Muscle of back (tissue), 3 donors: ENCODE measurements at regions not wholly inside any gene's neighbourhood (a gene's known extent, or its start where the extent isn't known, plus 50 kb on each side); places are given as distances from the start of the nearest gene placed in this dataset.

Experiments used
- DNase-seq, 3 donors: peaks; one replicate each; pipeline versions ENCODE4 v3.0.0 to v3.0.0-alpha.2; 2013

DNA sequence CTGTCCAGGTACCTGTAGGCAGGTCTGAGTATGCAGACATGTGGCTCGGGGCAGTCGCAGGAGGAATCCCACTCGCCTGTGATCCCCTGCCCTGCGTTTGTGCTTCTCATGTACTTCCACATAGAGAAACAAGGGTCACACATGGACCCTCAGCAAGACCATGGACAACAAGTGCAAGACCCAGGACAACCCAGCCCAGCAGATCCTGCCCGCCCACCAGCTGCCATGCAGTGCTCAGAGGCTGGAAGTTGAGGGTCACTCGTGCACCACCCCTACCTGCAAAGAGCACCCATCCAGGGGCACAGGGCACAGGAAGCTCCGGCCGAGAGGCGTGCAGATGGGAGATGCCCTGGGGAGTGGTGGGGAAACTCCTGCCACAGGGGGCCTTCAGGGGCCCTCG is 67.5 kb upstream of the C14orf180 start:
- no peak for DNase-seq

DNA sequence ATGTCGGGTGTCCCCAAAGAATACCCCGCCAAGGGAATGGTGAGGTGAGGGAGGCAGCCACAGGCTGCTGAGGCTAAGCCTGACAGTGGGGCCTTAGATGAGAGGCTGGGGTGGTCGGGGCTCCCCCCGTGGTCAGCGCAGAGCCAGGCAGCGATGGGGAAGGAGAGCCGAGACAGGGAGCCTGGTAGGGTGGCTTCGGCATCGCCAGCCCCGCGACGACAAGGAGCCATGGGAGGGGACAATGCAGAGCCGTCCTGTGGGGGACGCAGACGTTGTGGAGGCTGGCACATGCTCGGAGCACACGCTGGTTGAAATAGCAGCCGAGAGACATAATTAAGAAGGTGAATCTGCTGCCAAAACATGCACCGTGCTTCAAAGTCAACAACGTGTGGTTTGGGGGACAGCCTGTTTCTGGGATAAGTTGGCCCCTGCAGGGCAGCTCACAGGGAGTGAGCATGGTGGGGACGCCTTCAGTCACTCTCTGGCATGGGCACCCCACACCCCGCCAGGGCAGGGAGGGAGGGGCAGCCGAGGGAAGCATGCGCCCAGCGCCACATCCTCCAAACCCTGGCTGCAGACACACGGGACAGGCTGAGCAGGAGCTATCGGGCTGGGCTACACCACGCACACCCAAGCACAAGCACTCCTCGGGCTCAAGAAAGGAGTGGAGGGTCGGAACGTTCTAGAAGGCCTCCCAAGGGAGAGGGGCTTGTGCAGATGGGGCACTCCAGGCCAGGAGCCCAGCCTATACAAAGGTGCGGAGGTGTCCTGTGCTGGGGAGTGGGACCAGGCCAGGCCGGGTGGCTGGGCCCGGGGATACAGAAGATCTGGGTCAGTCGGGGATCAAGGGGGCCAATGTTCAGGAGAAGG is 66.6 kb upstream of the C14orf180 start:
- DNase-seq, result no peak

DNA sequence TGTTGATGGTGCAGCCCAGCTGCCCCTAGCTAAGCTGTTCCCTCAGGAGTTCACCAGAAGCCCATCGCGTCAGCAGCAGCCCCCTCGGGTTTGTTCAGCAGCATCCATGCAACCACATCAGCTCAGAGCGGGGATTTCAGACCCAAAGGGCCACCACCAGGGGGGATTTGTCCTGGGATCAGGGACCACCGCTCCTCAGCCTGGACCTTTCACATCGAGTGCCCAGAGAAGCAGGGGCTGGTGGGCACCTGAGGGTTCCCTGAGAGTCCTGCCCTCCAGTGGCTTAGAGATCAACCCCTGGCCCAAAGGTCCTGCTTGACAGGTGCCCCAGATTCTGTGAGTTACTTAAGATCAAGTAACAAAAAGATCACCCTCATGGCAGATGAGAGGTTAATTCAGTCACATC is 65.9 kb upstream of the C14orf180 start:
- no peak for DNase-seq

DNA sequence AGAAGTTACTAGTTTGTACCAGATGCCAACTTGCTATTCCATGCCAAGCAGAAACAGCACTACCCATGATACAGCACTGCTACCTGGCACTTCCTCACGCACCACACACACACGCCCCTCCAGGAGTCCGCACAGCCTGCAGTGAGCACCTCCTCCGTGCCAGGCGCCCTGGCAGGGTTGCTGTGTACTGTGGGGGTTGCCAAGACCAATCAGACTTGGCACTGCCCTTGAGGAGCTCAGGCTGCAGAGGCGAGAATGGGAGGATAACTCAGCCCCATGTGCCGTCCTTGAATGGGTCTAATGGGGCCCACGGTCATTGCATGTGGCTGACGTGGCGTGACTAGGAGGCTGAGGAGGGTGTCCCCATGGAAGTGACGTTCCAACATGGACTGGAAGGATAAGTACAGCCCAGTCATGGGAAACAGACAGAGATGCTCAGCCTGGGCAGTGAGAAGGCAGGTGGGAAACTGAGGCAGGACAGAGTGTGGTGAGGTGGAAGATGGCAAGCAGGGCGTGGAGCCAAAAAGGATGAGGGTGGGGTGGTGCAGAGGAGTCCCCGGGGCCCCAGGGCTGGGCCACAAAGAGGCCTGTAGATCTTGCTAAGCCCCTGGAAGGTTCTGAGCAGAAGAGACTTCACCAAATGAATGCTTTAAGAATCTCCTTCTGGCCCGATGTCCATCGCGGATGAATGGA is 65.3 kb upstream of the C14orf180 start:
- DNase-seq, result no peak

DNA sequence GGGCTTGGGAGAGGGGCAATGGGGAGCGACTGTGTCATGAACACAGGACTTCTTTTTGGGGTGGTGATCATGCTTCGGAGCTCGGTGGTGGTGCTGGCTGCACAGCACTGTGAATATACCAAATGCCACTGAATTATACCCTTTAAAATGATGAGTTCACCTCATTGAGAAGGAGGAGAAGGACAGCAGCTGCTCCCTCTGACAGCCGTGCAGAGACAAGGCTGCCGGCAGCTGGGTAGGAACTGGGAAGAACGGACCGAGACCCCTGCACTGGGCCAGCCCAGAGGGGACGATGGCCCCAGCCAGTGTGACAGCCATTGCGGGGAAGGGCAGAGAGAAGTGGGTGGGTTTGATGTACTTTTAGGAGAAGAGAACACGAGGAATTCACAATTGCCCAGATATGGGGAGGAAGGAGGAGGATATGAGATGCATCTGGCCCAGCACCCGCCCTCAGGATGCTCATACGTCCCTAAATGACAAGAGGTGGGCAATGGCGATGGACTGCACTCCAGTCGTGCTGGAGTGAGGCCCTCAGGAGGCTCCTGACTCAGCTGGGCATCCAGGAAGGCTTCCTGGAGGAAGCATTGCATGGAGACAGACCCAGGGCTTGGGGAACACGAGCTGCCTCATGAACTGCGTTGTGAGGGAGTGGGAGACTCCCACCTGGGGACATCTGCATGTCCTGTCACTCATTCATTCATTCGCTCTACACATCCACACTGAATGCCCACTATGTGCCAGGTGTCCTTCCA is 64.3 kb upstream of the C14orf180 start:
- no peak for DNase-seq

DNA sequence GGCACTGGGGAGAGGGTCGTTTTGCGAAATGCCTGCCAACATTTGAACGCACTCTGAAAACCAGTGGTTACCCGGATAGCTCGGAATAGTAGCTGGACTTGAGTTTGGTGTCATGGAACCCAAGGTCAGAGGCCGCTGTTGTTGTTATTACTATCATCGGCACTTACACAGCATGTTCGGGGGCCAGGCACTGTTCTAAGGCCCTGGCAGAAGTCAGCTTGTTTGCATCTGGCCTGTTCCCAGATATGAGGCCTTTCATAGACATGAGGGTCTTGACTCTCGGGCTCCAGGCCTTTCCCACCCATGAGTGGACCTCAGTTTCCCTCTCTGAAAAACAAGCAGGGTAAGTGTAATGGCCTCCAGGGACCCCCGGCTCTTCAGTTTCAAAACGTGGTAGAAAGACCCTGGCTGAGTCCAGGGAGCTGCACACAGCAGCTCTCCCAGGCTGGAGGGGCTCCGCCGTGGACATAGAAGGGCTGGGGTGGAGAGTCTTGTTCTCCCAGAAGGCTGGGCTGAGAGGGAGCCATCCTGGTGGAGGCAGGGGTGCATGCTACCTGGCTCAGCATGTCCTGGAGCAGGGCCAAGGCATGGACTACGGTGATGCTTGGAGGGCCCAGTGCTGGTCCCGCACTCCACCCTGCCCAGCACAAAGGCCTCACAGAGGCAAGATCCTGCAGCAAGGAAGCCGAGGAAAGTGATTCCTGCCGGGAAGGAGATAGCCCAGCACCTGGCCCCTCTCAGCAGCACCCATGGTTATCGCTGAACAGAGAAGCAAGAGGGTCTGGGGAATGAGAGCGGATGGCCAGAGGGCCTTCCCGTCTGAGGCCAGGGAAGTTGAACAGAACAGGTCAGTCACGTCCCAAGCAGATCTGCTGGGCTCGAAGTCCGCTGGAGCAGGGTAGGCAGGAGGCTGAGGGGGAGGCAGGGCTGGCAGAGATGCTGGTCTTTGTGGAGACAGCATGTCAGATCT is 63.5 kb upstream of the C14orf180 start:
- DNase-seq, result no peak

DNA sequence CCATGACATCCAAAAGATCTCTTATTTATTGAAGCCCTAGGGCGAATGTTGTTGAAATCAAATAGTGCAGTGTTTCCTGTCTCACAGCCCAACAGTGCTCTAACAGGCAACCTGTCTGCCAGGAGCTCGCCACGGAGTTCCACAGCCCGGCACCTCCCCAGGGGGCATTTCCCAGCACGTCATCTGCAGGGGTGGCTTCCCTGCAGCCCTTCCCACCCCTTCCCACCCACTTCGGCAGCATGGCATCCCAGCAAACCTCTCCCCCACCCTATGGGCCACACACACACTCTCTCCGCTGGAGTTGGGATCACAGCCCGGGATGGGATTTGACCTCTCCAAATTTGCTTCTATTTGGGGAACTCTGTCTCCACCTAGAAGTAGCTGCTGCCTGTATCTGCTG is 62.7 kb upstream of the C14orf180 start:
- DNase-seq, result no peak

DNA sequence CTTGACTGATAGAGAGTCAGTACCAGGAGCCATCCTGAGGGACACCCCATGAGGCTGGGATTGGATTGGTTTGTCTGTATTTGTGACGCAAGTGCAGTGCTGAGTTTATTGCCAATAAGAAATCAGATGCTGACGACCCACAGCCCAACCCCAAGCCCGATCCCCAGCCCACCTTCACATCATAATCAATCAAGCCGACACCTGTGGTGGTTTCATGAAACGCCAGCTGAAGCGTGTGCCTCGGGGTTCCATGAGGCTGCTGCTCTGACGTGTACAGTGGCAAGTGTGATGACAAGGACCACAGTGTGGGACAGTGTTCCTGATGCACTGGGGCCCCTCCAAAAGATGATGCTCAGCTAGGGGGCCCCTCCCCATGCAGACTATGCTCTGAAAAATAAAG is 62.1 kb upstream of the C14orf180 start:
- DNase-seq, result no peak

DNA sequence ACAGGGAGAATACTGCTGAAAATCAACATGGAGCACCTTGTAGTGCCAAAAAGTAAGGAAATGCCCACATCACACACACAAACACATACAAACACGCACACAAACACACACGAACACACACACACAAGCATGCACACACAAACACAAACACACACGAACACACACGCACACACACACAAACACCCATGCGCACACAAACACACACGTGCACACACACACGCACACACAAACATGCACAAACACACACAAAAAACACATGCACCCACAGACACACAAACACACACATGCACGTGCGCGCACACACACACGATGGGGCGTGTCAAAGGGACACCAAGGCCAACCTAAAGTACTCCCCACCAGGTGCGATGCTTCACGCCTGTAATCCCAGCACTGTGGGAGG is 61.7 kb upstream of the C14orf180 start:
- no peak for DNase-seq

DNA sequence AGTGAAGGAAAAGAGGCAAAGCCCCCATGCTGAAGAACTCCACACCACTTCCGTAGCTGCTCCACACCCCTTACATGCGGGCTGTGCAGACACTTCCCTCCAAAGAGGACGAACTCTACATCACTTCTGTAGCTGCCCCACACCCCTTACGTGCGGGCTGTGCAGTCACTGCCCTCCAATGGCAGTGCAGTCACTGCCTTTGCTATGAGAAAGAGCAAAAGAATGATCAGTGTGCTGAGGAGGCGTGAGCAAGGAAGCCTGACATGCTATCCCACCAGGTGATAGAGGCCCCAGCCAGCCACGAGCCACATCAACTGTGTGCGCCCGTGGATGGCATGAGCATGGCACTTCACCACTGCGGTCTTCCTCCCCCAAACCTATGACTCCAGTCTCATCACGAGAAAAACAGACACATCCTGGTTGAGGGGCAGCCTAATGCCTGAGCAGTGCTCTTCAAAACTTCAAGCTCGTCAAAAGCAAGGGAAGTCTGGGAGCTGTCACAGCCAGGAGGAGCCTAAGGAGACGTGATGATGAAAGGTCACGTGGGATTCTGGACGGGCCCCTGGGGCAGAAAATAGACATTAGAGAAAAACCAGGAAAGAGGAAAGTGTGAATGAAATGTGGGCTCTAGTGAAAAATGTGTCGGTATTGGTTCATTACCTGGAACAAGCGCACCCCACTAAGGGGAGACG is 60.8 kb upstream of the C14orf180 start:
- no peak for DNase-seq

DNA sequence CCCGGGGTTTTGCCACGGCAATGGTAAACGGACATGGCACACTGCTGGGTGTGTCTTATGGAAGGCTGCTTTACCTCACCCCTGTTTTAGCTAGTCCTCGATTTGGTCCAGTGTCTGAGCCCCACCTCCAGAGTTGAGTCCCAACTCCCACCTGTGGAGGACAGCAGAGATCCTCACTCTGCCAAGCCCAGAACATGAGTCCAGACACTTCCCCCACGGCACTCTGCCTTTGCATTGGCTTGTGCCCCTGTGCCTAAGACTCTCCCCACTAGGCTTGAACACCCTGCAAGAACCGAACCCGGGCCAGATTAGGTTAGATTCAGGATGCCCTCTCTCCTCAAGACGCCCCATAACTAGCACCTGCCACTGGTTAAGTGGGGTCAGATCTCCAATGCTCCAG is 59.8 kb upstream of the C14orf180 start:
- DNase-seq, result no peak

DNA sequence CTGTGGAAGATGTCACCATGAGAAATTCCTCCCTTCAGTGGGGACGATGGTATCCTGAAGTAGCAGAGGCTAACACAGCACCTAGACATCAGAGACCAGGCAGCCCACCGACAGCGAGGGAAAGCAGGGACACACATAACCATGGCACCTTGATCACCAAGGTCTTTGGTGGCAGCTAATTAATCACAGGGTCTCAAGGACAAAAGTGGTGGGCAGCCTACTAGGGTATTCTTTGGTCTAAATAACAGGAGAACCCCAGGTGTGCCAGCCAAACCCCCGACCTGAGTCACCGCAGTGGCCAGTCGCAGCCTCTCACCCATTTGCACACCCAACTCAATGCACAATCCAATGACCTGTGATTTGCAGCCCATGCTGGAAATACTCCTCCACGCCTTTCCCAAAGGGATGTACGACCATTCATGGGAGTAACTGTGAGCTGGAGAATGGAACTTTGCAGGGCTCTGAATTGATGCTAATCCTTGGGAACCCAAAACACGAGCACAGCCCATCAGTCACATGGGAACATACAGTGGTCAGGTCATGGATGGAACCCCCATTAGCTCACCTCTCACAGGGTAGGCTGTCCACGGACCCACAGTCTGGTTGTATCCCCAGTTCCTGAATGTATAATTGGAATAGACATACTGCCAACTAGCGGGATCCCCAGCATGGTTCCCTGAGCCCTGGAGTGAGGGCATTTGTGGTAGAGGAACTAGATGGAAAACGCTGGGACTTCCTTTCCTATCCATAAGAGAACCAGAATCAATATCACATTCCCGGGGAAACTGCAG is 58.7 kb upstream of the C14orf180 start:
- DNase-seq, result no peak

DNA sequence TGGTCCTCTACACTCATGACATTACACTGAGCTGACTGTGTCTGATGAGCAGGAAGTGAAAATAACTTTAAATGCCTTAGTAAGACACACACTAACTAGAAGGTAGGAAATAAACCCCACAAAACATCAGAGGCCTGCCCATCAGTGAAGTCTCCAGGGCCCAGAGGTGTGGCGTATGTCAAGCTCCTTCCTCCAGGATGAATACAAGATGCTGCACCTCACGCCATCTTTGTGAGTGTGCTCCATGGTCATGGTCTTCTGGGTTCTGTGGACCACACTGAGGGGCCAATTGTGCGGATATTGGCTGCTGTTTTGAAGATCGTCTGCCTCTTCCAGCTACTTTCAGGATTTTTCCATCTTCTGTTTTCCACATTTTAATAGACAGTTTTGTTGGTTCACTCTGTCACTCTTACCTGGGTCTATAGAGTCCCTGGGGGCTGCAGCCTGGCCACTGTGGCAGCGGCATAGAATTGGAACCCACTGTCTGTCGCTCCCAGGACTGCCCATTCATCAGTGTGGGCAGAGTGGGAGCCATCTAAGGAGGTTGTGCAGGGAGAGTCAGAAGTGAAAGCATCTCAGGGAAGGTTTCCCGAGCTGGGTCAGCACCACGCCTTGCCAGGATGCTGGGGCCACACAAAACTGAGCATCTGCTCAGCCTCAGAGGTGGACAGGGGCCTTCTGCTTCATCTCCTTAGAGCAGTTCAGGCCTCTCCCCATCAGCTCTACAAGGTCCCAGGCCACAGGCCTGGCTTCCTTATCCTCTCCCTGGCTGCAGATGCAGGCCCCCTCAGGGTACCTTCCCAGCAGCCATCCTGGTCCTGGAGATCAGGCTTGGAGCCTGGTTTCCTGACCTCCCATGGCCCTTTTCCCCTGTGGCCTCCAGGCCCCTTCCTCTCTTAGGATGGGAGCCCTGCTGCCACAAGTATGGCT is 57.5 kb upstream of the C14orf180 start:
- DNase-seq, result no peak

DNA sequence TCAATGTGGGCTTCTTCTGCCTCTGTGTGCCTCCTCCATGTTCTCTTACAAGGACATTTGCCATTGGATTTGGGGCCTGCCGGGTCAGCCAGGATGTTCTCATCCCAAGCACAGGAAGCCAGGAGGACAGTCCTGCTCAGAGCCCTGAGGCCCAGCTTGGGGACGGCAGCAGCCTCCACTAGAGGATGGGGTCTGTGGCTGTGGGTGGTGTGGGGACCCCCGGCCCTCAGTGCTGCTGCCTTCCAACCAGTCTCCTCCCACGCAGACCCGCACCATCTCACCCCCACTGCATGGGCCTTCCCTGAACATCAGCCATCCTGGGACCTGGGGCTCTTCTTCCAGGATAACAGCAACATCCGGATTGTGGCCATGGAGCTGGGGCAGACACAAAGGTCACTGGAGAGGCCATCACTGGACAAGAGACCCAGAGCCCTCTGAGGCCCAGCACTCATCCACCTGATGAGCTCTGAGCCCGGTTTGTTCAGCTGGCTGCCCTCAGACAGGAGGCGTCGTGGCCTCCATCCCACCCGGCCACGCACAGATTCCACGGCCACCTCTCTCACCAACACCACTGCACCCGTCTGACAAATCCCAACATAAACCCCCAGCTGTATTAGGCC is 56.5 kb upstream of the C14orf180 start:
- DNase-seq, result no peak

DNA sequence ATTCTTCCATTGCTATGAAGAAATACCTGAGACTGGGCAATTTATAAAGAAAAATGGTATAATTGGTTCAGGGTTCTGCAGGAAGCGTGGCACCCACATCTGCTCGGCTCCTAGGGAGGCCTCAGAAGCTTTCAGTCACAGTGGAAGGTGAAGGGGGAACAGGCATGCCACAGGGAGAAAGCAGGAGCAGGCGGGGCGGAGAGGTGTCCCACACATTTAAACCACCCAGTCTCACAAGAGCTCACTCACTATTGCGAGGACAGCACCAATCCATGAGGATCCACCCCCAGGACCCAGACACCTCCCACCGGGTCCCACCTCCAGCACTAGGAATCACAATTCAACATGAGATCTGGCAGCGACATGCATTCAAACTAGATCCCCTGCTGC is 56.0 kb upstream of the C14orf180 start:
- DNase-seq, result no peak

DNA sequence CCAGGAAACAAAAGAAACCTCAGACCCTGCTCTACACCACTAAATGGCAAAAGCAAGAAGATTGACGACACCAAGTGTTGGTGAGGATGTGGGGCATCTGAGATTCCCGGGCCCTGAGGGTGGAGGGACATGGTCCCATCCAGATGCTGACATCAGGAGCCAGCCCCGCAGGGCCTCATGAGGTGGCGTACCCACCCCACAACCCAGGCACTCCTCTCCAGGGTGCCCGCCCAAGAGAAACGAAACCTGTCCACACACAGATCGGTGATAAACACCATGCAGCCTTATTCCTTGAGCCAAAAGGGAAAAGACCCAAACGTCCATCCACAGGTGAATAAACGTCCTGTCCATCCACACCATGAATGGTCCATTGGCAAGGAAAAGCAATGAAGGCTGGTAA is 54.8 kb upstream of the C14orf180 start:
- DNase-seq, result no peak

DNA sequence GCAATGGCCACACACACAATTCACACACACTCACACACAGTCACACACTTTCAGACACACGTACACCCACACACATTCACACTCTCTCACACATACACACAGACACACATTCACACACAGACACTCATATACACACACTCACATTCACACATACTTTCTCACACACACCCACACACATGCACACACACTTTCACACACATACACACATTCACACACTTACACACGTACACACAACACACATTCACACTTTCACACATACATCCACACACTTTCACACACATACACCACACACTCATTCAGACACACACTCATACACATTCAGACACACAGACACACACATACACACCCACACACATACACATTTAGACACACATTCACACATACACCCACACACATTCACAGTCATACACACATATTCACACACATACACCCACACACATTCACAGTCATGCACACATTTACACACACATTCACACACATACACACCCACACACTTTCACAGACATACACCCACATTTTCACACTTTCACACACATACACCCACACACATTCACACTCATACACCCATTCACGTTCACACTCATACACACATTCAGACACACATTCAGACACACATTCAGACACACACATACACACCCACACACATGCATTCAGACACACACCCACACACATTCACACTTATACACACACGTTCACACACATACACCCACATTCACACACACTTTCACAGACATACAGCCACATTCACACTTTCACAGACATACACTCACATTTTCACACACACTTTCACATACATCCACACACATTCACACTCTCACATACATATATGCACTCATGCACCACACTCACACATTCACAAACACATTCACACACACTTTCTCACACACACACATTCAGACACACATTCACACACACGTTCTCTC is 52.6 kb upstream of the C14orf180 start:
- DNase-seq, result no peak
